ENCODE measurements at regions not wholly inside any gene's neighbourhood (a gene's known extent, or its start where the extent isn't known, plus 50 kb on each side); places are given as distances from the start of the nearest gene placed in this dataset.

DNA sequence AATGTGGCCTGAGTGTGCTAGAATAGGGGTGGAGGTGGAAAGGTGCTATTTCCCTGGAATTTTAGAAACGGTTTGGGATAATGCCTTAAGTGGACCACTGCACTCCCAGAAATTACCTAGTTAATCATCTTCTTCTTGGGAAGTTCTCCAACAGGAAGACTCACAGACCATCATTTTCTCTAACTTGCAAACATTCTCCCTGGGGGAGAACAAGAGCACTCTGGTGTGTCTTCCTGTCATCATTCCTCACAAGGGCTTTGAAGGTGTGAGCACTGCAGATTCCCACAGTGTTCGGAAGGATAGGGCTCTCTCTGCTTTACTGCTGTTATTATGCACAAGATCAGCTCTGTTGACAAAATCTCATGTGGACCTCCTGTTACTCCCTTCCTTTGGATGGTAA, 54.9 kb upstream of the TSPAN2 start (continued):
- TF ChIP-seq KLF16 (tag by site-specific recombination; IDR thresholded peaks at IDR 0.05) (no peak), ZNF366 (tag by site-specific recombination; conservative IDR thresholded peaks at IDR 0.05) (no peak), ZNF558 (tag by site-specific recombination; IDR thresholded peaks at IDR 0.05) (no peak), ZNF707 (tag by site-specific recombination; IDR thresholded peaks at IDR 0.05) (no peak), ZFP41 (tag by site-specific recombination; IDR thresholded peaks at IDR 0.05; ENCODE audit: borderline replicate concordance) (no peak), ZXDB (tag by site-specific recombination; IDR thresholded peaks at IDR 0.05) (no peak)
- TF ChIP-seq, protein P1, sequence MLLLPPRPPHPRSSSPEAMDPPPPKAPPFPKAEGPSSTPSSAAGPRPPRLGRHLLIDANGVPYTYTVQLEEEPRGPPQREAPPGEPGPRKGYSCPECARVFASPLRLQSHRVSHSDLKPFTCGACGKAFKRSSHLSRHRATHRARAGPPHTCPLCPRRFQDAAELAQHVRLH (tag by site-specific recombination; IDR thresholded peaks at IDR 0.05), result no peak
- TF ChIP-seq, protein P2, sequence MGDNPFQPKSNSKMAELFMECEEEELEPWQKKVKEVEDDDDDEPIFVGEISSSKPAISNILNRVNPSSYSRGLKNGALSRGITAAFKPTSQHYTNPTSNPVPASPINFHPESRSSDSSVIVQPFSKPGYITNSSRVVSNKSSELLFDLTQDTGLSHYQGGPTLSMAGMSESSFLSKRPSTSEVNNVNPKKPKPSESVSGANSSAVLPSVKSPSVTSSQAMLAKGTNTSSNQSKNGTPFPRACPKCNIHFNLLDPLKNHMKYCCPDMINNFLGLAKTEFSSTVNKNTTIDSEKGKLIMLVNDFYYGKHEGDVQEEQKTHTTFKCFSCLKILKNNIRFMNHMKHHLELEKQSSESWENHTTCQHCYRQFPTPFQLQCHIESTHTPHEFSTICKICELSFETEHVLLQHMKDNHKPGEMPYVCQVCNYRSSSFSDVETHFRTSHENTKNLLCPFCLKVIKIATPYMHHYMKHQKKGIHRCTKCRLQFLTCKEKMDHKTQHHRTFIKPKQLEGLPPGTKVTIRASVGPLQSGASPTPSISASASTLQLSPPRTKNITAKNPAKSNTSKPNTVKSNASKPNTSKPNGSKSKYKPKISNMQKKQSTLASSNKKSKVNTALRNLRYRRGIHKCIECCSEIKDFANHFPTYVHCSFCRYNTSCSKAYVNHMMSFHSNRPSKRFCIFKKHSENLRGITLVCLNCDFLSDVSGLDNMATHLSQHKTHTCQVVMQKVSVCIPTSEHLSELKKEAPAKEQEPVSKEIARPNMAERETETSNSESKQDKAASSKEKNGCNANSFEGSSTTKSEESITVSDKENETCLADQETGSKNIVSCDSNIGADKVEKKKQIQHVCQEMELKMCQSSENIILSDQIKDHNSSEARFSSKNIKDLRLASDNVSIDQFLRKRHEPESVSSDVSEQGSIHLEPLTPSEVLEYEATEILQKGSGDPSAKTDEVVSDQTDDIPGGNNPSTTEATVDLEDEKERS (tag by site-specific recombination; IDR thresholded peaks at IDR 0.05), result no peak

DNA sequence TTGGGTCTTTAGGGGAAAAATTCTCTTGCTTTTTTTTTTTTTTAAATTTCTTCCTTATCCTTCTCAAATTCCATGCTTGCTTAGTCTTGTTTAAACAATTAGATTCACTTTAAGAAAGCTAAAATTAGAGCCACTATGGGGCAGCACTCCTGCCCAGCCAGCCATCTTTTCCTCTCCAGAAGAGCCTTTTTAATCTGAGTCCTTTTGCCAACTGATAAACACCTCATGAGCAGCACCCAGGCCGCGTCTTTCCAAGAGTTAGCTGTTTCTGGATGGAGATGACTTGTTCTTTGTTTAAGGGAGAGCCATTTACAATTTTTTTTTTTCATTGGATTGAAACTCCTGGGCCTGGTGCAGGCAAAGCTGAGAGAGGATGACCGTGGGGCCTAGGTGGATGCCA, 53.3 kb upstream of the TSPAN2 start:
- POLR2A ChIA-PET, result no interaction called here

DNA sequence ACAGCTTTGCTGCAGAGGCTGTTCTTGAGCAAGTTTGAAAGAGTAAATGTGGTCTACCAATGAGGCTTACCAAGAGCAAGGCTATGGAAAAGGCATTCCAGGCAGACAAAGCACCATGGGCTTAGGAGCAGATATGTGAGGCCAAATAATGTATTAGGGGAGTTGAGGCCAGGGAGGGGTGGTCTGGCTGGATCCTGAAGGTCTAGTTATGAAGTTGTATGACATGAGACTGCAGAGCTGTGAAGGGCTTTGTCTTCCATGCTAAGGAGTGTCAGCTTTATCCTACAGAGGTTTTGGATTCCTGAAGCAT, 51.8 kb upstream of the TSPAN2 start:
- Histone ChIP-seq H3K9me3 (ENCODE audit: control insufficient read depth, insufficient read depth, low read depth, low read length) (no peaks in the 10 kb centered on the region), H3K4me3 (ENCODE audit: low read depth, low read length) (no peak overlapping the region), H3K27ac (ENCODE audit: extremely low read depth, low read depth, low read length) (no peak overlapping the region), H3K4me1 (ENCODE audit: control insufficient read depth, insufficient read depth, low read length) (no peaks in the 10 kb centered on the region), H3K36me3 (ENCODE audit: control insufficient read depth in 2 of 2, insufficient read depth in 1 of 2, low read length in 2 of 2) (no peaks in the 10 kb centered on the region)
- CTCF ChIA-PET, result interaction anchor here (0.7 to 8.7 kb wide), 7 partner anchors 24 to 454 kb away, joined by 3 to 179 read pairs (median 3); no protein-coding TSS in a partner anchor
- POLR2A ChIA-PET, result interaction anchor here (1.3 kb wide), 1 partner anchor 197 kb away, joined by 5 read pairs; the partner anchor contains the start of gene NGF
- TF ChIP-seq TCF7L2 (IDR thresholded peaks at IDR 0.05; ENCODE audit: borderline replicate concordance, low read depth, low read length), result no peak
- TF ChIP-seq, protein P3, sequence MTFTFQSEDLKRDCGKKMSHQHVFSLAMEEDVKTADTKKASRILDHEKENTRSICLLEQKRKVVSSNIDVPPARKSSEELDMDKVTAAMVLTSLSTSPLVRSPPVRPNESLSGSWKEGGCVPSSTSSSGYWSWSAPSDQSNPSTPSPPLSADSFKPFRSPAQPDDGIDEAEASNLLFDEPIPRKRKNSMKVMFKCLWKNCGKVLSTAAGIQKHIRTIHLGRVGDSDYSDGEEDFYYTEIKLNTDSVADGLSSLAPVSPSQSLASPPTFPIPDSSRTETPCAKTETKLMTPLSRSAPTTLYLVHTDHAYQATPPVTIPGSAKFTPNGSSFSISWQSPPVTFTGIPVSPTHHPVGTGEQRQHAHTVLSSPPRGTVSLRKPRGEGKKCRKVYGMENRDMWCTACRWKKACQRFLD (tag by site-specific recombination; IDR thresholded peaks at IDR 0.05), result no peak
- TF ChIP-seq ZNF777 (tag by site-specific recombination; IDR thresholded peaks at IDR 0.05; ENCODE audit: borderline replicate concordance), result no peak
- no peak for TF ChIP-seq OSR2 (tag by site-specific recombination; IDR thresholded peaks at IDR 0.05)
- TF ChIP-seq SCRT2 (tag by site-specific recombination; IDR thresholded peaks at IDR 0.05), result no peak
- TF ChIP-seq ZBTB21 (tag by site-specific recombination; IDR thresholded peaks at IDR 0.05), result no peak
- TF ChIP-seq ZNF626 (tag by site-specific recombination; IDR thresholded peaks at IDR 0.05), result no peak
- TF ChIP-seq ZNF133 (tag by site-specific recombination; IDR thresholded peaks at IDR 0.05), result no peak
- TF ChIP-seq, protein P4, sequence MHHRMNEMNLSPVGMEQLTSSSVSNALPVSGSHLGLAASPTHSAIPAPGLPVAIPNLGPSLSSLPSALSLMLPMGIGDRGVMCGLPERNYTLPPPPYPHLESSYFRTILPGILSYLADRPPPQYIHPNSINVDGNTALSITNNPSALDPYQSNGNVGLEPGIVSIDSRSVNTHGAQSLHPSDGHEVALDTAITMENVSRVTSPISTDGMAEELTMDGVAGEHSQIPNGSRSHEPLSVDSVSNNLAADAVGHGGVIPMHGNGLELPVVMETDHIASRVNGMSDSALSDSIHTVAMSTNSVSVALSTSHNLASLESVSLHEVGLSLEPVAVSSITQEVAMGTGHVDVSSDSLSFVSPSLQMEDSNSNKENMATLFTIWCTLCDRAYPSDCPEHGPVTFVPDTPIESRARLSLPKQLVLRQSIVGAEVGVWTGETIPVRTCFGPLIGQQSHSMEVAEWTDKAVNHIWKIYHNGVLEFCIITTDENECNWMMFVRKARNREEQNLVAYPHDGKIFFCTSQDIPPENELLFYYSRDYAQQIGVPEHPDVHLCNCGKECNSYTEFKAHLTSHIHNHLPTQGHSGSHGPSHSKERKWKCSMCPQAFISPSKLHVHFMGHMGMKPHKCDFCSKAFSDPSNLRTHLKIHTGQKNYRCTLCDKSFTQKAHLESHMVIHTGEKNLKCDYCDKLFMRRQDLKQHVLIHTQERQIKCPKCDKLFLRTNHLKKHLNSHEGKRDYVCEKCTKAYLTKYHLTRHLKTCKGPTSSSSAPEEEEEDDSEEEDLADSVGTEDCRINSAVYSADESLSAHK (tag by site-specific recombination; IDR thresholded peaks at IDR 0.05), result no peak
- no peak for TF ChIP-seq ZBTB1 (tag by site-specific recombination; IDR thresholded peaks at IDR 0.05)
- TF ChIP-seq ZNF529 (tag by site-specific recombination; IDR thresholded peaks at IDR 0.05; ENCODE audit: insufficient replicate concordance), result no peak
- TF ChIP-seq ZNF596 (tag by site-specific recombination; IDR thresholded peaks at IDR 0.05), result no peak
- TF ChIP-seq SCRT1 (tag by site-specific recombination; IDR thresholded peaks at IDR 0.05; ENCODE audit: borderline replicate concordance), result no peak
- no peak for TF ChIP-seq GLI2 (tag by site-specific recombination; IDR thresholded peaks at IDR 0.05; ENCODE audit: borderline replicate concordance, low read depth)
- TF ChIP-seq, protein P5, sequence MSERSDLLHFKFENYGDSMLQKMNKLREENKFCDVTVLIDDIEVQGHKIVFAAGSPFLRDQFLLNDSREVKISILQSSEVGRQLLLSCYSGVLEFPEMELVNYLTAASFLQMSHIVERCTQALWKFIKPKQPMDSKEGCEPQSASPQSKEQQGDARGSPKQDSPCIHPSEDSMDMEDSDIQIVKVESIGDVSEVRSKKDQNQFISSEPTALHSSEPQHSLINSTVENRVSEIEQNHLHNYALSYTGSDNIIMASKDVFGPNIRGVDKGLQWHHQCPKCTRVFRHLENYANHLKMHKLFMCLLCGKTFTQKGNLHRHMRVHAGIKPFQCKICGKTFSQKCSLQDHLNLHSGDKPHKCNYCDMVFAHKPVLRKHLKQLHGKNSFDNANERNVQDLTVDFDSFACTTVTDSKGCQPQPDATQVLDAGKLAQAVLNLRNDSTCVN (tag by site-specific recombination; optimal IDR thresholded peaks at IDR 0.05), result no peak

More for the DNA sequence above, 53.3 kb upstream of the TSPAN2 start:
- Histone ChIP-seq H3K4me3 (ENCODE audit: low read depth, low read length) (no peak overlapping the region), H3K36me3 (ENCODE audit: control insufficient read depth in 2 of 2, insufficient read depth in 1 of 2, low read length in 2 of 2) (no peaks in the 10 kb centered on the region), H3K27ac (ENCODE audit: extremely low read depth, low read depth, low read length) (no peak overlapping the region), H3K4me1 (ENCODE audit: control insufficient read depth, insufficient read depth, low read length) (no peaks in the 10 kb centered on the region), H3K9me3 (ENCODE audit: control insufficient read depth, insufficient read depth, low read depth, low read length) (no peaks in the 10 kb centered on the region)
- CTCF ChIA-PET, result interaction anchor here (0.6 to 8.7 kb wide), 13 partner anchors 12 to 1024 kb away, joined by 3 to 179 read pairs (median 4); no protein-coding TSS in a partner anchor
- no peak for TF ChIP-seq ZNF792 (tag by site-specific recombination; IDR thresholded peaks at IDR 0.05)
- no peak for TF ChIP-seq SCRT1 (tag by site-specific recombination; IDR thresholded peaks at IDR 0.05; ENCODE audit: borderline replicate concordance)
- TF ChIP-seq SP2 (tag by site-specific recombination; IDR thresholded peaks at IDR 0.05), result no peak
- no peak for TF ChIP-seq ZBTB7A (tag by site-specific recombination; IDR thresholded peaks at IDR 0.05; ENCODE audit: low read depth)
